Lower lobe of right lung (tissue), 2 donors: ENCODE measurements at regions not wholly inside any gene's neighbourhood (a gene's known extent, or its start where the extent isn't known, plus 50 kb on each side); places are given as distances from the start of the nearest gene placed in this dataset.

Source experiments
- ATAC-seq, 2 donors: fragments of 200-7000 bp; cut with Tn5 transposase; one replicate each; pipeline ENCODE4 v1.9.1; 2020 to 2022; ENCODE audit warnings: mild to moderate bottlenecking in 2 of 2, moderate library complexity in 2 of 2
- DNase-seq: peaks from one replicate; pipeline ENCODE4 v3.0.0-alpha.2; 2020
- H3K27ac ChIP-seq: fragments of 200-600 bp; one replicate; pipeline ENCODE4 v1.8.0; 2022
- H3K27me3 ChIP-seq: fragments of 200-600 bp; one replicate; pipeline ENCODE4 v1.8.0; 2022; ENCODE audit warnings: low read depth
- H3K36me3 ChIP-seq: fragments of 200-600 bp; one replicate; pipeline ENCODE4 v1.8.0; 2022; ENCODE audit warnings: mild to moderate bottlenecking
- H3K4me1 ChIP-seq: fragments of 200-600 bp; one replicate; pipeline ENCODE4 v1.8.0; 2022
- H3K4me3 ChIP-seq: fragments of 200-600 bp; one replicate; pipeline ENCODE4 v1.8.0; 2022; ENCODE audit warnings: mild to moderate bottlenecking
- H3K9me3 ChIP-seq: fragments of 200-600 bp; one replicate; pipeline ENCODE4 v1.8.0; 2022
- intact Hi-C: fragments of 100-400 bp; cut with DNase I; formaldehyde crosslinking; loops from one replicate; pipeline ENCODE4 v1.11.0; 2022
- TF ChIP-seq, protein P1 (sequence below): fragments of 200-600 bp; IDR thresholded peaks from one replicate; pipeline ENCODE4 v1.8.0; 2022; ENCODE audit warnings: antibody characterized with exemption, mild to moderate bottlenecking
- donor health status: DM: no; HTN: yes; CAD: no; lungs with severe emphysema.

DNA sequence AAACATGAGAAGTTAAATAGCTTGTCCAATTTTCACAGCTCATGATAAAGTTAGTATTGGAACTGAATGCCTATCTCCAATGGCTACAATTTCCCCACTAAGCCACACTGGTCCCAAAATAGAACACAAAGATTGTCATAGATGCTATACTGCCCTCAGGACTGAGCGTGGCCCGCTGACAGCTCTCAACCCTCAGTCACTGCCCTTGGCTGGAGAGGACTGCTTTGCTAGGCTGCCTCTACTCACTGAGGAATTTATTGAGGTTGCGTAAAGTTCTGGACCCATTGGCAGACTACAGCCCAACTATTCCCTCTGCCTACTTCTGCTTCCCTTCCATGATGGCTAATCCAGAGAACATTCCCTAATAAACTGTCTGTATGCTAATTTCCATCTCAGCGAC, 165.5 kb upstream of the BET1 start:
- no peaks in the 10 kb centered on the region for H3K36me3 ChIP-seq
- no peaks in the 10 kb centered on the region for H3K4me1 ChIP-seq
- DNase-seq = no peak
- H3K27ac ChIP-seq = no peak overlapping the region
- TF ChIP-seq, protein P1, sequence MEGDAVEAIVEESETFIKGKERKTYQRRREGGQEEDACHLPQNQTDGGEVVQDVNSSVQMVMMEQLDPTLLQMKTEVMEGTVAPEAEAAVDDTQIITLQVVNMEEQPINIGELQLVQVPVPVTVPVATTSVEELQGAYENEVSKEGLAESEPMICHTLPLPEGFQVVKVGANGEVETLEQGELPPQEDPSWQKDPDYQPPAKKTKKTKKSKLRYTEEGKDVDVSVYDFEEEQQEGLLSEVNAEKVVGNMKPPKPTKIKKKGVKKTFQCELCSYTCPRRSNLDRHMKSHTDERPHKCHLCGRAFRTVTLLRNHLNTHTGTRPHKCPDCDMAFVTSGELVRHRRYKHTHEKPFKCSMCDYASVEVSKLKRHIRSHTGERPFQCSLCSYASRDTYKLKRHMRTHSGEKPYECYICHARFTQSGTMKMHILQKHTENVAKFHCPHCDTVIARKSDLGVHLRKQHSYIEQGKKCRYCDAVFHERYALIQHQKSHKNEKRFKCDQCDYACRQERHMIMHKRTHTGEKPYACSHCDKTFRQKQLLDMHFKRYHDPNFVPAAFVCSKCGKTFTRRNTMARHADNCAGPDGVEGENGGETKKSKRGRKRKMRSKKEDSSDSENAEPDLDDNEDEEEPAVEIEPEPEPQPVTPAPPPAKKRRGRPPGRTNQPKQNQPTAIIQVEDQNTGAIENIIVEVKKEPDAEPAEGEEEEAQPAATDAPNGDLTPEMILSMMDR = no peak
- intact Hi-C loops = no loop called here
- no peak for ATAC-seq
- H3K4me3 ChIP-seq = no peak overlapping the region
- no peaks in the 10 kb centered on the region for H3K27me3 ChIP-seq
- no peaks in the 10 kb centered on the region for H3K9me3 ChIP-seq

DNA sequence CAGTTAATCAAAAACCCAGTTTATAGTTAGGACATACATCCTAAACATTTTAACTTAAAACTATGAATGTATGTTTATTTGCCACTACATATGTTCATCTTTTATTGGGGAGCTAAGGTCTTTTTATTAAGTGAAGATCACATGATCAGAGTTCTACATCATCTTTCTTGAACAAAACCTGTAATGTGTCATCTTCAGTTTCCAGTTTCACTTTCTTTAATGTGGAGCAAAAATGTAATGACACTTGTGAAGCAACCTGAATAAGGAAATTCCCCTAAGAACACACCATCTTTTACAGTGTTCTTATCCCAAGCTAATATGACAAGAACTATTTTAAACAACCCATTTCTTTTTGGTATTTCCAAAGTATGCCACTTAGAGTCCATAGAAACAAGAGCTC, 166.7 kb upstream of the BET1 start:
- Histone ChIP-seq H3K27me3 (no peaks in the 10 kb centered on the region), H3K4me1 (no peaks in the 10 kb centered on the region), H3K9me3 (no peaks in the 10 kb centered on the region), H3K4me3 (no peak overlapping the region), H3K36me3 (no peaks in the 10 kb centered on the region), H3K27ac (no peak overlapping the region)
- ATAC-seq = no peak
- intact Hi-C loops = no loop called here
- DNase-seq = no peak
- TF ChIP-seq, protein P1 = no peak

DNA sequence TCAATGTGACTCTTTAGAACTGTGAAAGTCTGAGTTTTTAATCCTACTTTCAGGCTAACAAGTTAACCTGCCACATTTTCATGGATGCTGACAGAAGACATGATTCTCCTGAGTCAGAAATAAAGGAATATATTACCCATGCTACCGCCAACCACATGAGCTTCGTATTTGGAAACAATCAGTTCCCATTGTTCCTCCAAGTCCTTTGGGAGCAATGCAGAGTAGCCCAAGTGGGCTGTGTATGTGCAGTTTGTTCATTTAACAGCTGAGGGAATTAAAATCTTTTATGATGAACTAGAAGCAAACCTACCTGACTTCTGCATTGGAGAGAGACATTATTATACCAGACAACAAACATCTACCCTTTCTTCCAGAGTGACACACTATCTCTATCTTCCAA, 169.3 kb upstream of the BET1 start:
- Histone ChIP-seq H3K4me3 (no peak overlapping the region), H3K27me3 (no peaks in the 10 kb centered on the region), H3K27ac (no peak overlapping the region), H3K9me3 (no peaks in the 10 kb centered on the region), H3K4me1 (no peaks in the 10 kb centered on the region), H3K36me3 (no peaks in the 10 kb centered on the region)
- intact Hi-C loops = no loop called here
- ATAC-seq (no peak), DNase-seq (no peak)
- TF ChIP-seq, protein P1 = no peak

DNA sequence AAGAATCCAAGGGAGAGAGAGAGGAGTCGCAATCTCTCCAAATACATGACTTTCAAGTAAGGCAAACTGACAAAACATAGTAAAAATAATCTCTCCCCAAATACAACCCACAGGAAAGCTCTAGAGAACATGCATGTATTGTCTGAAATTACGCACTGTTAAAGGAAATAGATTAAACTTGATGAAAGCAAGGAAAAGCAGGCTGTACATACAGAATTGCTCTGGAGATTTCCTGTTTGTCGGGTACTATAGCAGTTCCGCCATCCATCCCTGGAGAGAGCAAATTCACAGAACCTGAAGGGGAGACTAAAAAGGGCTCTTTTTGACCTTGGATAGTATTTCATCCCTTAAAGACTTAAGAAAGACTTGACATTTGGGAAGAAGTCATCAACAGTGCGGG, 170.2 kb upstream of the BET1 start:
- no peaks in the 10 kb centered on the region for H3K4me1 ChIP-seq
- intact Hi-C loops = no loop called here
- no peaks in the 10 kb centered on the region for H3K36me3 ChIP-seq
- no peak overlapping the region for H3K27ac ChIP-seq
- H3K27me3 ChIP-seq = no peaks in the 10 kb centered on the region
- no peak for DNase-seq
- H3K4me3 ChIP-seq = no peak overlapping the region
- no peaks in the 10 kb centered on the region for H3K9me3 ChIP-seq
- TF ChIP-seq, protein P1 = no peak
- ATAC-seq = no peak

DNA sequence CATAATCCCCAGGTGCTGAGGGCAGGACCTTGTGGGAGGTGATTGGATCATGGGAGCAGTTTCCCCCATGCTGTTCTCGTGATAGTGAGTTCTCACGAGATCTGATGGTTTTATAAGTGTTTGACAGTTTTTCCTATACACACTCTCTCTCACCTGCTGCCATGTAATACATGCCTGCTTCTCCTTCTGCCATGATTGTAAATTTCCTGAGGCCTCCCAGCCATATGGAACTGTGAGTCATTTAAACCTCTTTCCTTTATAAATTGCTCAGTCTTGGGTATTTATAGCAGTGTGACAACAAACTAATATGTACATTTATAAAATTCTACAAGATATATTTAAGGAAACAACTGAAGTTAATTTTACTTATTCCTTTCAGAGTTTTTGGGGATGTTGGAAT, 170.8 kb upstream of the BET1 start:
- ATAC-seq (no peak), DNase-seq (no peak)
- Histone ChIP-seq H3K9me3 (no peaks in the 10 kb centered on the region), H3K36me3 (no peaks in the 10 kb centered on the region), H3K27me3 (no peaks in the 10 kb centered on the region), H3K4me3 (no peak overlapping the region), H3K27ac (no peak overlapping the region), H3K4me1 (no peaks in the 10 kb centered on the region)
- intact Hi-C loops = no loop called here
- TF ChIP-seq, protein P1 = no peak

DNA sequence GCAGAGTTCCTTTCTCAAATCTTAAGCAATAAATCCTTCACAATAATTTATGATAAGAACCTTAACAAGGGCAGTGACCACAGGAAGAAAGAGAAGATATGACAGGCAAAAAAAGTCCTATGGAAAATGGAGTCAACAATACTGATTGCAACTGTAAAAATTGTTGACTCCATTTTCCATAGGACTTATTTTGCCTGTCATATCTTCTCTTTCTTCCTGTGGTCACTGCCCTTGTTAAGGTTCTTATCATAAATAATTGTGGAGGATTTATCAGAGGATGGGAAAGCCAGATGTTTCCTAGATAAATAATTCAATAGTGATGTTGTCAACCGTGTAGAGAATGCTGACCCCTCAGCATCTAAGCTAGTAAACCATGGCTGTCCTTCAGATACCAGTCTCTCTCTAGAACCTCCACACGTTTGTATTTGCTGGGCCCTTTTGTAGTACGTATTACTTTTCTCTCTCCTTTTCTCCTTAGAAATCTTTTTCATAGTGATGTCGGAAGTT, 172.6 kb upstream of the BET1 start:
- Histone ChIP-seq H3K4me1 (no peaks in the 10 kb centered on the region), H3K27me3 (no peaks in the 10 kb centered on the region), H3K9me3 (no peaks in the 10 kb centered on the region), H3K4me3 (no peak overlapping the region), H3K27ac (no peak overlapping the region), H3K36me3 (no peaks in the 10 kb centered on the region)
- no peak for ATAC-seq
- DNase-seq = no peak
- intact Hi-C loops = no loop called here
- TF ChIP-seq, protein P1 = no peak
